Psoas muscle (tissue), 7 donors: ENCODE measurements at regions not wholly inside any gene's neighbourhood (a gene's known extent, or its start where the extent isn't known, plus 50 kb on each side); places are given as distances from the start of the nearest gene placed in this dataset.

Source experiments
- ATAC-seq, 4 donors: fragments of 200-7000 bp; cut with Tn5 transposase; one replicate each; pipeline ENCODE4 v1.9.1; 2020; ENCODE audit warnings: moderate library complexity in 3 of 4, mild to moderate bottlenecking in 2 of 4
- DNase-seq, 2 donors: peaks; one replicate each; pipeline ENCODE4 v3.0.0-alpha.2; 2020
- H3K27ac ChIP-seq: fragments of 200-600 bp; one replicate; pipeline ENCODE4 v1.8.0; 2022
- H3K27me3 ChIP-seq, 3 donors: fragments of 200-600 bp in 1 of 3; one replicate each; pipeline versions ENCODE4 v1.6.1 to v1.8.0; 2013 to 2022; ENCODE audit warnings: low read length in 2 of 3, mild to moderate bottlenecking in 2 of 3, moderate library complexity in 1 of 3; ENCODE audit not compliant: insufficient read depth in 3 of 3
- H3K36me3 ChIP-seq, 2 donors: fragments of 200-600 bp in 1 of 2; one replicate each; pipeline versions ENCODE4 v1.6.1 to v1.8.0; 2013 to 2022; ENCODE audit warnings: low read depth in 1 of 2, mild to moderate bottlenecking in 1 of 2, moderate library complexity in 1 of 2; ENCODE audit not compliant: insufficient read depth in 1 of 2
- H3K4me1 ChIP-seq: fragments of 200-600 bp; one replicate; pipeline ENCODE4 v1.8.0; 2022
- H3K4me3 ChIP-seq: fragments of 200-600 bp; one replicate; pipeline ENCODE4 v1.8.0; 2022; ENCODE audit warnings: mild to moderate bottlenecking
- H3K9me3 ChIP-seq: fragments of 200-600 bp; one replicate; pipeline ENCODE4 v1.8.0; 2022
- CTCF ChIP-seq: fragments of 200-600 bp; IDR thresholded peaks from one replicate; pipeline ENCODE4 v1.8.0; 2022; ENCODE audit warnings: antibody characterized with exemption
- WGBS, 3 donors: extraction: QIAGEN DNeasy Blood & Tissue Kit; methylation state at CpG; one replicate each; pipeline versions ENCODE4 v1.1.6 to v1.1.7; 2013; 5-methylcytosine and 5-hydroxymethylcytosine counted together
- intact Hi-C, 2 donors: fragments of 100-400 bp; cut with DNase I; formaldehyde crosslinking; loops; one replicate each; pipeline versions ENCODE4 v1.11.0 to v1.14.2; 2022
- donor health status: healthy with polysubstance abuse.
- donor health status: DM: no; HTN: no; CAD: no; lungs with moderate emphysema.
- donor health status: Bipolar disorder and iron deficiency.
- donor health status: healthy.
- donor health status: DM: yes; HTN: yes; CAD: no.
- donor health status: DM: no; HTN: no; CAD: no.
- donor health status: DM: yes; HTN: yes; CAD: no.

GRCh38 chr15:46654993-46655392, 1020.2 kb downstream of the SQOR start:
- H3K9me3 ChIP-seq = no peaks in the 10 kb centered on the region
- intact Hi-C loops = no loop called here
- H3K27me3 ChIP-seq = no peaks in the 10 kb centered on the region
- H3K4me1 ChIP-seq = no peaks in the 10 kb centered on the region
- TF ChIP-seq CTCF = no peak
- ATAC-seq (no peak), DNase-seq (no peak)
- H3K4me3 ChIP-seq = no peak overlapping the region
- no peaks in the 10 kb centered on the region for H3K36me3 ChIP-seq
- WGBS, 3 donors = 65 to 69% (median 68%) methylated on average over 2 of the region's 2 CpGs
- no peak overlapping the region for H3K27ac ChIP-seq

- Histone ChIP-seq H3K27me3 (no peaks in the 10 kb centered on the region), H3K27ac (no peak overlapping the region), H3K4me1 (no peaks in the 10 kb centered on the region), H3K4me3 (no peak overlapping the region), H3K9me3 (no peaks in the 10 kb centered on the region), H3K36me3 (no peaks in the 10 kb centered on the region)
- no peak for TF ChIP-seq CTCF
- no peak for ATAC-seq
- DNase-seq = no peak
- intact Hi-C loops = no loop called here
These were observed 1025.4 kb downstream of the SQOR start for GRCh38 chr15:46660096-46660842.

DNA sequence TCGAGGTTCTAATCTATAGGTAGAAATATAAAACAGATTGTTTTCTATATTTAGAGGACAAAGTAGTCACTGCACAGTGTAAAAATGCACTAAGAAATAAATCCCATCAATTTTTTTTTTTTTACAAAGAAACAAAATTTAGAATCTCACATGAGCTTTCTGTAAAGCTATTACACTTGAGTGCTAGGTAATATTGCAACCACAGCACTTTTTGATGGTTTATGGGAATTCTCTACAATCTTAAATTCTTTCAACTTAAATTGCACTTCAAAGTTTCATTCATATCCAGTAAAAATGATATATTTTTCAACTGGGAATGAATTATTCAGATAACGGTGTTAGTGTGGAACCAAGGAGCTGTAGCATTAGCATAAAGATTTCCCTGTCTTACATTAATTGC, 1035.4 kb downstream of the SQOR start:
- no peak for DNase-seq
- WGBS, 3 donors = 78 to 80% (median 78%) methylated on average over 2 of the region's 2 CpGs
- Histone ChIP-seq H3K27ac (no peak overlapping the region), H3K27me3 (no peaks in the 10 kb centered on the region), H3K36me3 (no peaks in the 10 kb centered on the region), H3K4me3 (no peak overlapping the region), H3K9me3 (no peaks in the 10 kb centered on the region), H3K4me1 (no peaks in the 10 kb centered on the region)
- TF ChIP-seq CTCF = no peak
- no peak for ATAC-seq
- intact Hi-C loops = no loop called here

GRCh38 chr15:46671336-46671735, 1036.5 kb downstream of the SQOR start:
- ATAC-seq (no peak), DNase-seq (no peak)
- H3K4me3 ChIP-seq = no peak overlapping the region
- H3K27me3 ChIP-seq = no peaks in the 10 kb centered on the region
- no peaks in the 10 kb centered on the region for H3K36me3 ChIP-seq
- no peaks in the 10 kb centered on the region for H3K4me1 ChIP-seq
- H3K27ac ChIP-seq = no peak overlapping the region
- no peak for TF ChIP-seq CTCF
- 76 to 87% (median 78%) methylated on average over 1 of the region's 1 CpG for WGBS, 3 donors
- H3K9me3 ChIP-seq = no peaks in the 10 kb centered on the region
- intact Hi-C loops = no loop called here

GRCh38 chr15:46672041-46672440, 1037.2 kb downstream of the SQOR start:
- intact Hi-C loops = no loop called here
- 48 to 57% (median 50%) methylated on average over 5 of the region's 5 CpGs for WGBS, 3 donors

More at GRCh38 chr15:46672041-46672440, 1037.2 kb downstream of the SQOR start:
- Histone ChIP-seq H3K27me3 (no peaks in the 10 kb centered on the region), H3K4me1 (no peaks in the 10 kb centered on the region), H3K36me3 (no peaks in the 10 kb centered on the region), H3K27ac (no peak overlapping the region), H3K9me3 (no peaks in the 10 kb centered on the region), H3K4me3 (no peak overlapping the region)
- TF ChIP-seq CTCF = no peak
- no peak for DNase-seq
- ATAC-seq = no peak
